ENCODE measurements at regions not wholly inside any gene's neighbourhood (a gene's known extent, or its start where the extent isn't known, plus 50 kb on each side); places are given as distances from the start of the nearest gene placed in this dataset.

- no peaks in the 10 kb centered on the region for H3K27me3 ChIP-seq (ENCODE audit: control insufficient read depth, extremely low read depth, insufficient read depth, low read length)
- no peaks in the 10 kb centered on the region for H3K4me1 ChIP-seq (ENCODE audit: control insufficient read depth, extremely low read depth, insufficient read depth, low read length)
- H2AFZ ChIP-seq (ENCODE audit: control insufficient read depth, low read length) = no peak overlapping the region
- H3K4me3 ChIP-seq (ENCODE audit: control insufficient read depth in 2 of 3, extremely low read depth in 1 of 3, insufficient read depth in 2 of 3, low read depth in 1 of 3, low read length in 3 of 3) = no peak overlapping the region
- H3K9ac ChIP-seq (ENCODE audit: control insufficient read depth, extremely low read depth, insufficient read depth, low read length) = no peak overlapping the region
- dilution Hi-C loops (cut with MboI; ENCODE audit: extremely low pct_ligation_motif_present, low sequenced_read_pairs) = no loop called here
- no peaks in the 10 kb centered on the region for H3K9me1 ChIP-seq (ENCODE audit: control insufficient read depth, extremely low read depth, insufficient read depth, low read length)
- DNase-seq (ENCODE audit: low read depth, low spot score) (no peak), FAIRE-seq (no peak)
- no peaks in the 10 kb centered on the region for H3K9me3 ChIP-seq (ENCODE audit: control insufficient read depth, low read depth, low read length)
- H3K79me2 ChIP-seq (ENCODE audit: control insufficient read depth, insufficient read depth, low read length) = no peaks in the 10 kb centered on the region
- H3K4me2 ChIP-seq (ENCODE audit: control insufficient read depth, extremely low read depth, insufficient read depth, low read depth, low read length) = no peak overlapping the region
- H3K27ac ChIP-seq (ENCODE audit: control insufficient read depth, insufficient read depth, low read length) = no peak overlapping the region
- H4K20me1 ChIP-seq (ENCODE audit: control insufficient read depth, extremely low read depth, insufficient read depth, low read length) = no peaks in the 10 kb centered on the region
- no peaks in the 10 kb centered on the region for H3K36me3 ChIP-seq (ENCODE audit: control insufficient read depth in 2 of 2, extremely low read depth in 1 of 2, insufficient read depth in 2 of 2, low read length in 2 of 2)
- TF ChIP-seq EZH2 (IDR thresholded peaks at IDR 0.05; ENCODE audit: low read length) = no peak
- no peak for TF ChIP-seq CTCF (optimal IDR thresholded peaks at IDR 0.05 in 1 of 3, IDR thresholded peaks at IDR 0.05 in 1 of 3, conservative IDR thresholded peaks at IDR 0.05 in 1 of 3; ENCODE audit: extremely low read depth in 1 of 3, insufficient read depth in 2 of 3, low read length in 3 of 3)
These were observed 873.4 kb upstream of the MBL2 start for GRCh38 chr10:53645951-53646350.

GRCh38 chr10:53638006-53638405 is 865.4 kb upstream of the MBL2 start:
- H3K9ac ChIP-seq (ENCODE audit: control insufficient read depth, extremely low read depth, insufficient read depth, low read length) = no peak overlapping the region
- no peaks in the 10 kb centered on the region for H3K27me3 ChIP-seq (ENCODE audit: control insufficient read depth, extremely low read depth, insufficient read depth, low read length)
- no peaks in the 10 kb centered on the region for H4K20me1 ChIP-seq (ENCODE audit: control insufficient read depth, extremely low read depth, insufficient read depth, low read length)
- H3K79me2 ChIP-seq (ENCODE audit: control insufficient read depth, insufficient read depth, low read length) = no peaks in the 10 kb centered on the region
- no peak for FAIRE-seq
- no peak overlapping the region for H3K4me3 ChIP-seq (ENCODE audit: control insufficient read depth in 2 of 3, extremely low read depth in 1 of 3, insufficient read depth in 2 of 3, low read depth in 1 of 3, low read length in 3 of 3)
- dilution Hi-C loops (cut with MboI; ENCODE audit: extremely low pct_ligation_motif_present, low sequenced_read_pairs) = no loop called here
- no peak overlapping the region for H3K4me2 ChIP-seq (ENCODE audit: control insufficient read depth, extremely low read depth, insufficient read depth, low read depth, low read length)
- H3K36me3 ChIP-seq (ENCODE audit: control insufficient read depth in 2 of 2, extremely low read depth in 1 of 2, insufficient read depth in 2 of 2, low read length in 2 of 2) = no peaks in the 10 kb centered on the region
- no peak for TF ChIP-seq CTCF (optimal IDR thresholded peaks at IDR 0.05 in 1 of 3, IDR thresholded peaks at IDR 0.05 in 1 of 3, conservative IDR thresholded peaks at IDR 0.05 in 1 of 3; ENCODE audit: extremely low read depth in 1 of 3, insufficient read depth in 2 of 3, low read length in 3 of 3)
- no peak for TF ChIP-seq EZH2 (IDR thresholded peaks at IDR 0.05; ENCODE audit: low read length)
- no peaks in the 10 kb centered on the region for H3K4me1 ChIP-seq (ENCODE audit: control insufficient read depth, extremely low read depth, insufficient read depth, low read length)
- DNase-seq (ENCODE audit: low read depth, low spot score) = no peak
- no peak overlapping the region for H2AFZ ChIP-seq (ENCODE audit: control insufficient read depth, low read length)
- H3K9me3 ChIP-seq (ENCODE audit: control insufficient read depth, low read depth, low read length) = no peaks in the 10 kb centered on the region
- H3K27ac ChIP-seq (ENCODE audit: control insufficient read depth, insufficient read depth, low read length) = no peak overlapping the region
- H3K9me1 ChIP-seq (ENCODE audit: control insufficient read depth, extremely low read depth, insufficient read depth, low read length) = no peaks in the 10 kb centered on the region
